IMR-90 (cell line): ENCODE measurements at regions not wholly inside any gene's neighbourhood (a gene's known extent, or its start where the extent isn't known, plus 50 kb on each side); places are given as distances from the start of the nearest gene placed in this dataset.

Source experiments
- ATAC-seq: fragments of 200-7000 bp; cut with Tn5 transposase; 2 replicates; pipeline ENCODE4 v1.9.1; 2020; ENCODE audit warnings: low read depth, mild to moderate bottlenecking, moderate library complexity
- BruUV-seq: library from RNA; stranded (reverse); fragments of 400-500 nt; replicated peaks from 2 replicates; lab custom pipeline; 2021; lab: Mats Ljungman, UMichigan
- CTCF ChIA-PET: fragments of 300-600 bp; formaldehyde crosslinking; extraction: SDS; loops from one replicate; lab custom pipeline; 2021; ENCODE audit warnings: antibody characterized with exemption; lab: Yijun Ruan, JAX
- POLR2A ChIA-PET: fragments of 300-600 bp; sonication (Branson Sonifier 250); formaldehyde crosslinking; loops from one replicate; lab custom pipeline; 2022; ENCODE audit warnings: antibody characterized with exemption; ENCODE audit not compliant: unreplicated experiment; lab: Charles Lee
- DNase-seq: peaks from one replicate; pipeline ENCODE4 v3.0.0; 2013
- H2AFZ ChIP-seq: replicated peaks from 2 replicates; pipeline ENCODE3; 2013; ENCODE audit warnings: low read length, mild to moderate bottlenecking; ENCODE audit not compliant: poor library complexity
- H2AK5ac ChIP-seq: 2 replicates; pipeline ENCODE4 v1.6.1; 2013; ENCODE audit warnings: low read depth, low read length, inconsistent platforms
- H2AK9ac ChIP-seq: replicated peaks from 2 replicates; pipeline ENCODE3; 2013; ENCODE audit warnings: mild to moderate bottlenecking, low read depth, low read length, moderate library complexity; ENCODE audit not compliant: poor library complexity
- H2BK120ac ChIP-seq: 2 replicates; pipeline ENCODE4 v1.6.1; 2013; ENCODE audit warnings: low read depth, low read length, inconsistent platforms
- H2BK15ac ChIP-seq: 3 replicates; pipeline ENCODE4 v1.6.1; 2013; ENCODE audit warnings: low read depth, low read length, inconsistent platforms
- H2BK20ac ChIP-seq: 2 replicates; pipeline ENCODE4 v1.6.1; 2013; ENCODE audit warnings: low read depth, mild to moderate bottlenecking, inconsistent platforms, low read length, moderate library complexity
- H2BK5ac ChIP-seq: 2 replicates; pipeline ENCODE4 v1.6.1; 2013; ENCODE audit warnings: mild to moderate bottlenecking, low read depth, low read length, inconsistent platforms; ENCODE audit not compliant: poor library complexity, severe bottlenecking
- H3K14ac ChIP-seq: replicated peaks from 2 replicates; pipeline ENCODE4 v1.6.1; 2013; ENCODE audit warnings: low read depth, low read length, inconsistent platforms
- H3K18ac ChIP-seq: 2 replicates; pipeline ENCODE4 v1.6.1; 2013; ENCODE audit warnings: low read depth, low read length, control low read depth
- H3K23ac ChIP-seq: 2 replicates; pipeline ENCODE4 v1.6.1; 2013; ENCODE audit warnings: low read depth, low read length, inconsistent platforms
- H3K27ac ChIP-seq: 2 replicates; pipeline ENCODE4 v1.5.1; 2013; ENCODE audit warnings: mild to moderate bottlenecking, control low read depth, low read length; ENCODE audit not compliant: insufficient read depth
- H3K27me3 ChIP-seq: 2 replicates; pipeline ENCODE4 v1.6.1; 2013; ENCODE audit warnings: low read length; ENCODE audit not compliant: control insufficient read depth, insufficient read depth
- H3K36me3 ChIP-seq: 2 replicates; pipeline ENCODE4 v1.6.1; 2013; ENCODE audit warnings: low read length, mixed read lengths; ENCODE audit not compliant: control insufficient read depth, insufficient read depth
- H3K4ac ChIP-seq: 2 replicates; pipeline ENCODE4 v1.6.1; 2013; ENCODE audit warnings: low read depth, low read length, inconsistent platforms
- H3K4me1 ChIP-seq: 2 replicates; pipeline ENCODE4 v1.6.1; 2013; ENCODE audit warnings: low read length, mixed read lengths; ENCODE audit not compliant: control insufficient read depth, insufficient read depth
- H3K4me2 ChIP-seq: 2 replicates; pipeline ENCODE4 v1.6.1; 2013; ENCODE audit warnings: low read depth, mild to moderate bottlenecking, control low read depth, low read length, moderate library complexity
- H3K4me3 ChIP-seq: 2 replicates; pipeline ENCODE4 v1.5.1; 2013; ENCODE audit warnings: low read depth, mild to moderate bottlenecking, control low read depth, low read length, moderate library complexity; ENCODE audit not compliant: insufficient read depth
- H3K56ac ChIP-seq: 2 replicates; pipeline ENCODE4 v1.6.1; 2013; ENCODE audit warnings: low read length, inconsistent platforms; ENCODE audit not compliant: insufficient read depth; ENCODE audit errors: extremely low read depth
- H3K79me1 ChIP-seq, 2 experiments: 2 replicates each; pipeline ENCODE4 v1.6.1; 2013; ENCODE audit warnings: low read length in 2 of 2, inconsistent platforms in 1 of 2, low read depth in 1 of 2
- H3K9ac ChIP-seq: 2 replicates; pipeline ENCODE4 v1.6.1; 2013; ENCODE audit warnings: low read depth, low read length, control low read depth
- H3K9me1 ChIP-seq: 2 replicates; pipeline ENCODE4 v1.6.1; 2013; ENCODE audit warnings: low read length, inconsistent platforms; ENCODE audit not compliant: insufficient read depth
- H3K9me3 ChIP-seq: 2 replicates; pipeline ENCODE4 v1.6.1; 2013; ENCODE audit warnings: low read length; ENCODE audit not compliant: control insufficient read depth, insufficient read depth
- H4K20me1 ChIP-seq: 2 replicates; pipeline ENCODE4 v1.6.1; 2013; ENCODE audit warnings: low read length, inconsistent platforms; ENCODE audit not compliant: insufficient read depth
- H4K5ac ChIP-seq: 2 replicates; pipeline ENCODE4 v1.6.1; 2013; ENCODE audit warnings: mild to moderate bottlenecking, low read depth, low read length, control low read depth
- H4K8ac ChIP-seq, 2 experiments: 2 replicates each; pipeline ENCODE4 v1.6.1; 2013; ENCODE audit warnings: low read depth in 2 of 2, low read length in 2 of 2, control low read depth in 1 of 2, inconsistent platforms in 1 of 2
- H4K91ac ChIP-seq: 2 replicates; pipeline ENCODE4 v1.6.1; 2013; ENCODE audit warnings: low read depth, low read length, inconsistent platforms; ENCODE audit not compliant: insufficient read depth
- BHLHE40 ChIP-seq: fragments of 150-350 bp; IDR thresholded peaks from 2 replicates; pipeline ENCODE4 v1.6.1; 2016; ENCODE audit warnings: mild to moderate bottlenecking, low read depth, low read length
- CHD1 ChIP-seq: IDR thresholded peaks from 2 replicates; pipeline ENCODE4 v1.6.1; 2012; ENCODE audit warnings: low read depth, low read length, improper control_type of control experiment
- MAZ ChIP-seq: IDR thresholded peaks from 2 replicates; pipeline ENCODE4 v1.6.1; 2012; ENCODE audit warnings: low read depth, mild to moderate bottlenecking, low read length, improper control_type of control experiment, moderate library complexity, borderline replicate concordance
- NFE2L2 ChIP-seq: fragments of 150-350 bp; IDR thresholded peaks from 2 replicates; pipeline ENCODE4 v1.6.1; 2016; ENCODE audit warnings: low read depth, mild to moderate bottlenecking, low read length
- RAD21 ChIP-seq: IDR thresholded peaks from 2 replicates; pipeline ENCODE4 v1.6.1; 2012; ENCODE audit warnings: low read length, improper control_type of control experiment
- RFX5 ChIP-seq: IDR thresholded peaks from 2 replicates; pipeline ENCODE4 v1.8.0; 2012; ENCODE audit warnings: low read depth, mild to moderate bottlenecking, low read length, moderate library complexity
- dilution Hi-C: fragments of 300-500 bp; cut with HindIII; formaldehyde crosslinking; loops from one replicate; pipeline ENCODE4 v1.14.3; 2018; ENCODE audit warnings: low sequenced_read_pairs; ENCODE audit not compliant: unreplicated experiment
- in situ Hi-C: fragments of 300-500 bp; cut with MboI; formaldehyde crosslinking; loops from 3 replicates; pipeline ENCODE4 v1.14.3; 2019; ENCODE audit warnings: low sequenced_read_pairs, inconsistent platforms, mixed read lengths
- intact Hi-C: fragments of 100-400 bp; cut with micrococcal nuclease; formaldehyde crosslinking; loops from 2 replicates; pipeline ENCODE4 v1.10.0; 2022
- TF ChIP-seq, protein P1 (sequence below): fragments of 150-350 bp; IDR thresholded peaks from 2 replicates; pipeline ENCODE4 v1.6.1; 2017; ENCODE audit warnings: mild to moderate bottlenecking, antibody characterized with exemption, low read length, low read depth

- TF ChIP-seq, protein P1, sequence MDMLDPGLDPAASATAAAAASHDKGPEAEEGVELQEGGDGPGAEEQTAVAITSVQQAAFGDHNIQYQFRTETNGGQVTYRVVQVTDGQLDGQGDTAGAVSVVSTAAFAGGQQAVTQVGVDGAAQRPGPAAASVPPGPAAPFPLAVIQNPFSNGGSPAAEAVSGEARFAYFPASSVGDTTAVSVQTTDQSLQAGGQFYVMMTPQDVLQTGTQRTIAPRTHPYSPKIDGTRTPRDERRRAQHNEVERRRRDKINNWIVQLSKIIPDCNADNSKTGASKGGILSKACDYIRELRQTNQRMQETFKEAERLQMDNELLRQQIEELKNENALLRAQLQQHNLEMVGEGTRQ, result no peak
- TF ChIP-seq RAD21, result no peak
- no peak for TF ChIP-seq MAZ
- TF ChIP-seq BHLHE40, result no peak
- TF ChIP-seq RFX5, result no peak
- peak; percentile 91 for TF ChIP-seq NFE2L2
- no peak for TF ChIP-seq CHD1
- H3K9me3 ChIP-seq, result peaks cover 9% of the 10 kb centered on the region; the same call in 1 of the 2 replicates
Observed at GRCh38 chr6:112925702-112926101, 578.6 kb downstream of the RFPL4B start.

More at GRCh38 chr6:112925702-112926101, 578.6 kb downstream of the RFPL4B start:
- Histone ChIP-seq H3K4me2 (no peak overlapping the region), H3K4me1 (peaks cover 2% of the 10 kb centered on the region), H3K9ac (no peak overlapping the region), H2BK120ac (no peak overlapping the region), H3K56ac (no peak overlapping the region), H3K4me3 (no peak overlapping the region), H2AK9ac (no peak overlapping the region), H4K5ac (no peak overlapping the region), H3K27ac (no peak overlapping the region), H3K36me3 (no peaks in the 10 kb centered on the region), H2BK20ac (no peak overlapping the region), H3K79me1 (no peaks in the 10 kb centered on the region), H3K14ac (no peak overlapping the region), H4K8ac (no peak overlapping the region), H4K20me1 (no peaks in the 10 kb centered on the region), H3K9me1 (no peaks in the 10 kb centered on the region), H3K27me3 (no peaks in the 10 kb centered on the region), H2BK5ac (no peak overlapping the region), H2AK5ac (no peak overlapping the region), H2AFZ (no peak overlapping the region), H2BK15ac (no peak overlapping the region), H3K23ac (no peak overlapping the region), H3K18ac (no peak overlapping the region), H3K4ac (no peak overlapping the region), H4K91ac (no peak overlapping the region)
- POLR2A ChIA-PET, result no interaction called here
- in situ Hi-C loops (no loop called here), dilution Hi-C loops (no loop called here), intact Hi-C loops (no loop called here)
- CTCF ChIA-PET, result no interaction called here
- DNase-seq (no peak), ATAC-seq (no peak)
- BruUV-seq, result no TSS peak
